A673 (cell line): ENCODE measurements at regions not wholly inside any gene's neighbourhood (a gene's known extent, or its start where the extent isn't known, plus 50 kb on each side); places are given as distances from the start of the nearest gene placed in this dataset.
"Not testable (repeated sequence)": the region's sequence is repeated elsewhere in the genome, so short reads cannot be mapped to it uniquely, and the experiment has no call there.

Source experiments
- BruUV-seq: library from RNA; stranded (reverse); fragments of 400-500 nt; replicated peaks from 2 replicates; lab custom pipeline; 2021; lab: Mats Ljungman, UMichigan
- CTCF ChIA-PET: fragments of 300-600 bp; sonication (Branson Sonifier 250); formaldehyde crosslinking; loops from one replicate; lab custom pipeline; 2022; ENCODE audit warnings: antibody characterized with exemption; lab: Charles Lee
- POLR2A ChIA-PET: fragments of 300-600 bp; sonication (Branson Sonifier 250); formaldehyde crosslinking; loops from one replicate; lab custom pipeline; 2022; ENCODE audit warnings: antibody characterized with exemption; ENCODE audit not compliant: low non-redundant PET; lab: Charles Lee
- DNase-seq: peaks from one replicate; pipeline ENCODE4 v3.0.0-alpha.2; 2015; ENCODE audit warnings: low spot score
- H3K27ac ChIP-seq: fragments of 200-600 bp; sonication (generic); 2 replicates; pipeline ENCODE4 v1.5.1; 2016; ENCODE audit warnings: mixed run types, low read depth, mild to moderate bottlenecking, mixed read lengths, antibody characterized with exemption, low read length; ENCODE audit not compliant: poor library complexity, severe bottlenecking
- H3K27me3 ChIP-seq: fragments of 200-600 bp; sonication (generic); replicated peaks from 2 replicates; pipeline ENCODE4 v1.6.1; 2017; ENCODE audit warnings: mixed run types, low read depth, mild to moderate bottlenecking, mixed read lengths, antibody characterized with exemption, low read length; ENCODE audit not compliant: insufficient read depth, poor library complexity
- H3K36me3 ChIP-seq: fragments of 200-600 bp; sonication (generic); 2 replicates; pipeline ENCODE4 v1.6.1; 2016; ENCODE audit warnings: mixed run types, mild to moderate bottlenecking, mixed read lengths, antibody characterized with exemption, low read length; ENCODE audit not compliant: insufficient read depth, poor library complexity, severe bottlenecking
- H3K4me1 ChIP-seq: fragments of 200-600 bp; sonication (generic); 2 replicates; pipeline ENCODE4 v1.6.1; 2017; ENCODE audit warnings: mixed run types, mild to moderate bottlenecking, mixed read lengths, antibody characterized with exemption, low read length; ENCODE audit not compliant: insufficient read depth, poor library complexity, severe bottlenecking
- H3K4me3 ChIP-seq: fragments of 200-600 bp; sonication (generic); 2 replicates; pipeline ENCODE4 v1.5.1; 2016; ENCODE audit warnings: low read depth, mixed run types, mild to moderate bottlenecking, mixed read lengths, low read length; ENCODE audit not compliant: poor library complexity, severe bottlenecking
- H3K9me3 ChIP-seq: fragments of 200-600 bp; sonication (generic); 2 replicates; pipeline ENCODE4 v1.6.1; 2016; ENCODE audit warnings: mixed run types, low read depth, mild to moderate bottlenecking, mixed read lengths, antibody characterized with exemption, low read length; ENCODE audit not compliant: poor library complexity, severe bottlenecking
- EZH2 ChIP-seq: fragments of 200-600 bp; sonication (generic); IDR thresholded peaks from 2 replicates; pipeline ENCODE4 v1.6.1; 2017; ENCODE audit warnings: borderline replicate concordance, low read depth, mild to moderate bottlenecking, mixed read lengths, antibody characterized with exemption, low read length; ENCODE audit not compliant: poor library complexity, severe bottlenecking
- intact Hi-C: fragments of 100-400 bp; cut with micrococcal nuclease; formaldehyde crosslinking; loops from one replicate; pipeline ENCODE4 v1.10.0; 2022; ENCODE audit not compliant: unreplicated experiment
- TF ChIP-seq, protein P1 (sequence below): fragments of 300-800, 200-600 bp; sonication (generic); conservative IDR thresholded peaks from 2 replicates; pipeline ENCODE4 v1.5.1; 2017; ENCODE audit warnings: low read depth, mild to moderate bottlenecking, antibody characterized with exemption, low read length, moderate library complexity, mixed read lengths

DNA sequence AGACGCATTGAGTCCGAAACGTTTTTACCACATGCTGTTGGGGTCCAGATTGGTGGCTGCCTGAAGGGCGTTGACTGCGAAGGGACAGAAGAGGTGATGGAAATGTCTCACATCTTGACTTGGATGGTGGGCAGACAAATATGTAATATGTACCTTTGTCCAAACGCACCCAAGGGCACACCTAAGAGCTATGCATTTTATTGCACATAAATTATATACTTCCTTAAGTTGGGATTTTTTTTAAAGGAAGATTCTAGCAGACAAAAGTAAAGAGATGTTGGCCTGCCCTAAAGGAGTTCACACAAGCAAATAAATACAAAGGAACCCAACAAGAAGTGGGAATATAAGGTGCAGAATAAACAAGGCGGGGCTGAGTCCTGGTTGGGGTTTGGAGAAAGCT is 91.1 kb upstream of the TBL1X start:
- no peak for DNase-seq
- no TSS peak for BruUV-seq
- H3K9me3 ChIP-seq = no peaks in the 10 kb centered on the region
- POLR2A ChIA-PET = no interaction called here
- intact Hi-C loops = no loop called here
- H3K4me1 ChIP-seq = no peaks in the 10 kb centered on the region
- no peaks in the 10 kb centered on the region for H3K36me3 ChIP-seq
- H3K27me3 ChIP-seq = no peaks in the 10 kb centered on the region
- no peak for TF ChIP-seq EZH2
- TF ChIP-seq, protein P1, sequence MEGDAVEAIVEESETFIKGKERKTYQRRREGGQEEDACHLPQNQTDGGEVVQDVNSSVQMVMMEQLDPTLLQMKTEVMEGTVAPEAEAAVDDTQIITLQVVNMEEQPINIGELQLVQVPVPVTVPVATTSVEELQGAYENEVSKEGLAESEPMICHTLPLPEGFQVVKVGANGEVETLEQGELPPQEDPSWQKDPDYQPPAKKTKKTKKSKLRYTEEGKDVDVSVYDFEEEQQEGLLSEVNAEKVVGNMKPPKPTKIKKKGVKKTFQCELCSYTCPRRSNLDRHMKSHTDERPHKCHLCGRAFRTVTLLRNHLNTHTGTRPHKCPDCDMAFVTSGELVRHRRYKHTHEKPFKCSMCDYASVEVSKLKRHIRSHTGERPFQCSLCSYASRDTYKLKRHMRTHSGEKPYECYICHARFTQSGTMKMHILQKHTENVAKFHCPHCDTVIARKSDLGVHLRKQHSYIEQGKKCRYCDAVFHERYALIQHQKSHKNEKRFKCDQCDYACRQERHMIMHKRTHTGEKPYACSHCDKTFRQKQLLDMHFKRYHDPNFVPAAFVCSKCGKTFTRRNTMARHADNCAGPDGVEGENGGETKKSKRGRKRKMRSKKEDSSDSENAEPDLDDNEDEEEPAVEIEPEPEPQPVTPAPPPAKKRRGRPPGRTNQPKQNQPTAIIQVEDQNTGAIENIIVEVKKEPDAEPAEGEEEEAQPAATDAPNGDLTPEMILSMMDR = no peak
- no peak overlapping the region for H3K27ac ChIP-seq
- CTCF ChIA-PET = no interaction called here
- H3K4me3 ChIP-seq = no peak overlapping the region

DNA sequence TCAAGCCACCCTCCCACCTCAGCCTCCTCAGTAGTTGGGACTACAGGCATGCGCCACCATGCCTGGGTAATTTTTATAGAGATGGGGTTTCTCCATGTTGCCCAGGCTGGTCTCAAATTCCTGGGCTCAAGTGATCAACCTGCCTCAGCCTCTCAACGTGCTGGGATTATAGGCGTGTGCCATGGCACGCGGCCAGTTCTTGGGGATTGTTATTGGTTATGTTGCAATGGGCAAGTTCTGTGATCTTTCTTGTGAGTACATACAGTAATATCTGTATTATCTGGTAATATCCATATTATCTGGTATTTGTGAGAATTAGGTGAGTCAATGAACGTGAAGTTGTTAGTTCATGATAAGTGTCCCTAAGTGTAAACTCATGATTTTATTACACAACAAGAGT is 90.3 kb upstream of the TBL1X start:
- H3K36me3 ChIP-seq = no peaks in the 10 kb centered on the region
- no TSS peak for BruUV-seq
- H3K9me3 ChIP-seq = no peaks in the 10 kb centered on the region
- H3K27ac ChIP-seq = no peak overlapping the region
- intact Hi-C loops = no loop called here
- ChIA-PET CTCF (no interaction called here), POLR2A (no interaction called here)
- no peak for DNase-seq
- no peak overlapping the region for H3K4me3 ChIP-seq
- no peaks in the 10 kb centered on the region for H3K4me1 ChIP-seq
- TF ChIP-seq EZH2 = no peak
- TF ChIP-seq, protein P1 = no peak
- no peaks in the 10 kb centered on the region for H3K27me3 ChIP-seq

- TF ChIP-seq EZH2 = no peak
- TF ChIP-seq, protein P1 = no peak
- Histone ChIP-seq H3K36me3 (no peaks in the 10 kb centered on the region), H3K4me1 (no peaks in the 10 kb centered on the region), H3K9me3 (no peaks in the 10 kb centered on the region), H3K27me3 (no peaks in the 10 kb centered on the region), H3K4me3 (no peak overlapping the region), H3K27ac (no peak overlapping the region)
- intact Hi-C loops = no loop called here
- ChIA-PET CTCF (no interaction called here), POLR2A (no interaction called here)
- no TSS peak for BruUV-seq
- DNase-seq = no peak
These were observed 88.7 kb upstream of the TBL1X start for GRCh38 chrX:9376111-9376510.

DNA sequence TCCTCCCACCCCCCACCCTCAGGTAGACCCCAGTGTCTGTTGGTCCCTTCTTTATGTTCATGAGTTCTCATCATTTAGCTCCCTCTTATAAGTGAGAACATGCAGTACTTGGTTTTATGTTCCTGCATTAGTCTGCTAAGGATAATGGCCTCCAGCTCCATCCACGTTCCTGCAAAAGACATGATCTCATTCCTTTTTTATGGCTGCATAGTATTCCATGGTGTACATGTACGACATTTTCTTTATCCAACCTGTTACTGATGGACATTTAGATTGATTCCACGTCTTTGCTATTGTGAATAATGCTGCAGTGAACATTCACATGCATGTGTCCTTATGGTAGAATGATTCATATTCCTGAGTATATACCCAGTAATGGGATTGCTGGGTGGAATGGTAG is 87.6 kb upstream of the TBL1X start:
- H3K4me1 ChIP-seq, H3K27ac ChIP-seq, intact Hi-C loops, H3K9me3 ChIP-seq, BruUV-seq, CTCF ChIA-PET, DNase-seq, POLR2A ChIA-PET, H3K36me3 ChIP-seq, H3K4me3 ChIP-seq, H3K27me3 ChIP-seq: not testable (repeated sequence)
